ENCODE measurements at regions not wholly inside any gene's neighbourhood (a gene's known extent, or its start where the extent isn't known, plus 50 kb on each side); places are given as distances from the start of the nearest gene placed in this dataset.

GRCh38 chr17:12254460-12254859 lies 233.8 kb downstream of the MAP2K4 start:
- TF ChIP-seq CTCF (IDR thresholded peaks at IDR 0.05; ENCODE audit: borderline replicate concordance, insufficient read depth, low read depth, low read length): no peak
- H3K4me3 ChIP-seq (ENCODE audit: low read depth, low read length): no peak overlapping the region

GRCh38 chr17:12256380-12256995 lies 235.8 kb downstream of the MAP2K4 start:
- peak; percentile 52 for TF ChIP-seq CTCF (IDR thresholded peaks at IDR 0.05; ENCODE audit: borderline replicate concordance, insufficient read depth, low read depth, low read length)
- H3K4me3 ChIP-seq (ENCODE audit: low read depth, low read length): no peak overlapping the region

GRCh38 chr17:12257176-12257575 lies 236.5 kb downstream of the MAP2K4 start:
- TF ChIP-seq CTCF (IDR thresholded peaks at IDR 0.05; ENCODE audit: borderline replicate concordance, insufficient read depth, low read depth, low read length): no peak
- H3K4me3 ChIP-seq (ENCODE audit: low read depth, low read length): no peak overlapping the region

- no peak for TF ChIP-seq CTCF (IDR thresholded peaks at IDR 0.05; ENCODE audit: borderline replicate concordance, insufficient read depth, low read depth, low read length)
- H3K4me3 ChIP-seq (ENCODE audit: low read depth, low read length): no peak overlapping the region
Measured at GRCh38 chr17:12261354-12261753, 240.7 kb downstream of the MAP2K4 start.

GRCh38 chr17:12269751-12270150 lies 249.1 kb downstream of the MAP2K4 start:
- TF ChIP-seq CTCF (IDR thresholded peaks at IDR 0.05; ENCODE audit: borderline replicate concordance, insufficient read depth, low read depth, low read length): no peak
- no peak overlapping the region for H3K4me3 ChIP-seq (ENCODE audit: low read depth, low read length)

- H3K4me3 ChIP-seq (ENCODE audit: low read depth, low read length): no peak overlapping the region
- TF ChIP-seq CTCF (IDR thresholded peaks at IDR 0.05; ENCODE audit: borderline replicate concordance, insufficient read depth, low read depth, low read length): no peak
Measured at GRCh38 chr17:12277827-12278226, 257.1 kb downstream of the MAP2K4 start.

- no peak for TF ChIP-seq CTCF (IDR thresholded peaks at IDR 0.05; ENCODE audit: borderline replicate concordance, insufficient read depth, low read depth, low read length)
- no peak overlapping the region for H3K4me3 ChIP-seq (ENCODE audit: low read depth, low read length)
Measured at GRCh38 chr17:12282056-12282455, 261.4 kb downstream of the MAP2K4 start.
